Activated CD4-positive, alpha-beta T cell treated with anti-CD3 and anti-CD28 coated beads, Interleukin-2, amount 50 U/mL, for 1 hour (primary cell): ENCODE measurements at regions not wholly inside any gene's neighbourhood (a gene's known extent, or its start where the extent isn't known, plus 50 kb on each side); places are given as distances from the start of the nearest gene placed in this dataset.

Source experiments
- DNase-seq: peaks from one replicate; pipeline ENCODE4 v3.0.0-alpha.2; 2020

DNA sequence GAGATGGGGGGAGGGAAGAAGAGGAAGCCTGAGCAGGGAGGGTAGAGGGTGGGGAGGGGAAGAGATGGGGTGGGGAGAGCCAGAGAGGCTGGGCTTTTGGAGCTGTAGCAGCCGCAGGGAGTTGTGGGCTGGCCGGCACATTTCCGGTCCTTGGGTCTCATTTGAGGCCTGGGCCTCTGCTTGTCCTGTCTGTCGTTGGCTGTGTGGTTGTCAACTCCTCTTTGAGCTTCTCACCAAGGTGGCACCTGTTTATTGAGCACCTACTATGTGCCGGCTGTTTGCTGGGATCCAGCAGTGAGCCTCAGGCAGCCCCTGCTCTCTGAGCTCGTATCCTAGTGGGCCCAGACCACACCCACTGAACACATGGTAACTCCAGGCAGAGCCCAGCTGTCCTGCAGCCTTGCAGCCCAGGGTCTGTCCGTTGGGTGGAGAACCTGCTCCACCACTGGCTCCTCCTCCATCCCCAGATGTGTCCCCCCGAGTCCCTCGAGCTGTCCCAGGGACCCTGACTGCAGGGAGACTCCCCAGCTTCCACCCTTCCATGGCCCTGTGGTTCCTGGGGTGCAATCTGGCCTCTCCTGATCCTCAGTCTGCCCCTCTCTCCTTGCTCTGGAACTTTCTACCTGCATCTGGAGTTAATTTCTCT lies 164.9 kb downstream of the IRF8 start:
- DNase-seq, result no peak

GRCh38 chr16:86064431-86065250 lies 165.7 kb downstream of the IRF8 start:
- no peak for DNase-seq

DNA sequence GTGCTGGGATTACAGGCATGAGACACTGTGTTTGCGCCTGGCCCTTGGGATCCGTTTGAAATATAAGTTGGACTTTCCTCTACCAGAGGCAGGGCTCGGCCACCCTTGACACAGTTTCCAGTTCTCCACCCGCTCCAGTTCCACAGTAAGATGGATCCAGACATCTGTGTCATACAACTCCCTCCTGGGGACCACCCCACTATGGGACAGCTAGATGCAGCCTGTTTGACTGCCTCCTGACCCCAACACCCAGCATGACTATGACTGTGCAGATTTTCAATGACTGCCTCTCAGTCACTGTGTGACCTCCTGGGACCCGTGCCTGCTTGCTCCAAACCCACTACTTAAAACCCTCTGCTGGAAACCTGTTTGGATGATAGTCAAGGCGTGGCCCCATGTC lies 166.7 kb downstream of the IRF8 start:
- no peak for DNase-seq

DNA sequence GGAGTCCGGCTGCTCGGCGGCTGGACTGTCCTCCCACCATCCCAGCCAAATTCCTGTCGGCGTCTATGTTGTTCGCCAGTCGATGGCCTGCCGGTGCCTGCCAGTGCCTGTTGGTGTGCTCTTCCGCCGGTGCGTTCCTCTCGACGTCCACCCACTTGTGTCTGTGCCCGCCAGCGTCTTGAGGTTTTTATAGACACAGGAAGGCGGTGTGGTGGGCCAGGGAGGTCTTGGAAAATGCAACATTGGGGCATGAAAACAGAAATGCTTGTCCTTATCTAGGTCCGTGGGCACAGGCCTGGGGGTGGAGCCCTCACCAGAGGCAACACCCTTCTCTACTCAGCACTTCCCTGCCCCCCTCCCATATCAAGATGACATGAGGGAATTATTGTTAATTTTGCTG lies 167.8 kb downstream of the IRF8 start:
- no peak for DNase-seq

GRCh38 chr16:86067516-86067915 lies 168.6 kb downstream of the IRF8 start:
- no peak for DNase-seq

- no peak for DNase-seq
These were observed 169.0 kb downstream of the IRF8 start for GRCh38 chr16:86067936-86068335.

- DNase-seq, result no peak
These were observed 169.8 kb downstream of the IRF8 start for GRCh38 chr16:86068722-86069121.

GRCh38 chr16:86069736-86070298 lies 170.9 kb downstream of the IRF8 start:
- no peak for DNase-seq

DNA sequence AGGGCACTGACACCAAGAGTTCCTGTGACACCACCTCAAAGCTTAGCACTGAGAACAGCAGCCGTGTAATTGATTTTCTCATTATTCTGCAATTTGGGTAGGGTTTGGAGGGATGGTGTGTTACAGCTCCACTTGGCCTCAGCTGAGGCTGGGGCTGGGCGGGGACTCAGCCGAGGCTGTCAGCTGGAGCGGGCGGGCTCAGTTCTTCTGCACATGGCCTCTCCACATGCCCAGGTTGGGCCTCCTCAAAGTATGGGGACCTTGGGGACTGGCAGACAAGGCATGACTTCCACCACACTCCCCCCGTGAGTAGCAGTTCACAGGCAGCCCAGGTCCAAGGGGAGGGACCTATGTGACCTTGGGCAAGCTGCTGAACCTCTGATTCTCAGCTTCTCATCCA lies 171.5 kb downstream of the IRF8 start:
- no peak for DNase-seq

GRCh38 chr16:86070971-86071370 lies 172.0 kb downstream of the IRF8 start:
- no peak for DNase-seq

DNA sequence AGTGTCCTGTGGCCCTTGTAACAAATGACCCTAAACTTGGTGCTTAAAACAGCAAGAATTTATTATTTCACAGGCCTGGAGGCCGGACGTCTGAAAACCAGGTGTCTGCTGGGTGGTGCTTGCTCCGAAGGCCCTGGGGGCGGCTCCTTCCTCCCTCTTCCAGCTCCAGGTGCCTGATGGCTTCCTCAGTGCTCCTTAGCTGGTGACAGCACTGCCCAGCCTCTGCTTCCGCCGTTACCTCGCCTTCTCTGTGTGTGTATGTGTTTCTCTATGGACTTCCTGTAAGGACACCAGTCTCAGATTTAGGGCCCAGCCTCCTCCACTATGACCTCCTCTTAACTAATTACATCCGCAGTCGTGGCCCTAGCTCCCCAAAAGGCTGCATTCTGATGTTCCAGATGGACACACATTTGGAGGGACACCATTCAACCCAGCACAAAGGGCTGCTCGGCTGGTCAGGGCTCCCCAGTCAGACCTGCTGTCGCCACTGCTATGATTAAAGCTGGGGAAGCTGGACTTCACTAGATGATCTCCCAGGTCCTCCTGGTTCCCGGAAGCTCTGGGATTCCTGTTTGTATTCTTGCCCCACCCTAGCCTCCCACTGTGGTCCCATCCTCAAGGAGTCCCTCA lies 172.8 kb downstream of the IRF8 start:
- DNase-seq, result no peak

GRCh38 chr16:86072328-86073102 lies 173.6 kb downstream of the IRF8 start:
- peak; percentile 14 for DNase-seq

DNA sequence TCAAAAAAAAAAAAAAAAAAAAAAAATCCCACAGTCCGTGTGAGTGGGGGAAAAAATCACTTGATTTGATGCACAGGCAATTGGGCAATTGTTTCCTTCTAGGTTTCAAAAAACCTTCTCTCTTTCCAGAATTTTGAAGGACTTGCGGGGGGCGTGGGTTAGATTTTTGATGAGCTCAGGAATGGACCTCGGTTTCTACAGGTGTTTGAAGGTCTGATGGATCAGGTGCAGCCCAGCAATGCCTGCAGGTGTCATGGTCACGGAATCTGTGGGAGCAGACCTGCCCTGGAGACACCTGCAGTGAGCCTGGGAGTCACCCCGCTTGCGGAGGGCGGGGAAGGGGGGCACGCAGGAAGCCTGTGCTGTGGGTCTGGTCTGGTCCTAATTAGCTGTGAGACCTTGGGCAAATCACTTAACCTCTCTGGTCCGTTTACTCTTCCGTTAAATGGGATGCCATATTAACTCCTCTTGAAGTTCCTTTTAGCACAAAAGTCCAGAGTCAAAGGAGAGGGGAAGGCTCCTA lies 174.2 kb downstream of the IRF8 start:
- no peak for DNase-seq

DNA sequence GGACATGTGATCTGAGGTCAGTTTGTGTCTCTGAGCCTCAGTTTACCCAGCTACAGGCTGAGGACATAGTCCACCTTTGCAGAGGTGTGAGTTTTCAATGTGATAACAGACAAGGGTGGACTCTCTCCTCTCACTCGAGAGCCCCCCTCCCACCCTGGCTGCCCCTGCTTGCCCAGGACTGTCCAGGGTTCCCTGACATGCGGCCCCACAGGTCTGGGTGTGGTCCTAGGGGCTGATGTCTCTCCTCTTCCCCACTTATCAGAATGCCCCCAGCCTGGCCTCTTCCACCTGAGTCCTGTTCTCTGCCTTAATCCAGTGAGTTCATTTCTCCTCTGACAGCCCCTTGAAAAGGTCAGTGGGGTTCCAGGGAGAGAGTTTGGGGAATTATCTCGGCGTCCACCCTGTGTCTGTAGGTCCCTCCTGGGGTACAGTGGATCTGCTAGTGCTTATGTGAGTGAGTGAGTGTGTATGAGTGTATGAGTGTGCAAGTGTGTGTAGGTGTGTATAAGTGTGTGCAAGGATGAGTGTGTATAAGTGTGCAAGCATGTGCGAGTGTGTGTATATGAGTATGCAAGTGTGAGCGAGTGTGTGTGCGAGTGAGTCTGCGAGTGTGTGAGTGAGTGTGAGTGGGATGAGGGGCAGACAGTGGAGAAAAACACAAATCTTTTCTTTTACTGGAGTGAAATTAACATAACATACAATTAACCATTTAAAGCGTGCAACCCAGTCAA lies 175.0 kb downstream of the IRF8 start:
- DNase-seq, result no peak

GRCh38 chr16:86074651-86075487 lies 175.9 kb downstream of the IRF8 start:
- DNase-seq, result no peak

DNA sequence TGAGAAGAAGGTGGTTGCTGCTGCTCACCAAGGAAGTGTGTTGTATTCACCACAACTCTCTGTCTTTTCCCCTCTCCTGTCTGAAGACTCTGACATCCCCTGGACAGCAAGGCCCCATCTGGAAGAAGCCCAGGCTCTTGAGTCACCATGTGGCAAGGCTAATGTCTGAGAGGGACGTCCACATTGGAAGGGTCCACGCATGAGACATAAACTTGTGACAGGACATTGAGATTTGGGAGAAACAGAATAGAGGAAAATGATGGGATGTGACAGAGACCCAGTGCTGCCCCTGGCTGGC lies 176.5 kb downstream of the IRF8 start:
- DNase-seq, result no peak

- DNase-seq, result no peak
These were observed 177.0 kb downstream of the IRF8 start for GRCh38 chr16:86075839-86076440.

DNA sequence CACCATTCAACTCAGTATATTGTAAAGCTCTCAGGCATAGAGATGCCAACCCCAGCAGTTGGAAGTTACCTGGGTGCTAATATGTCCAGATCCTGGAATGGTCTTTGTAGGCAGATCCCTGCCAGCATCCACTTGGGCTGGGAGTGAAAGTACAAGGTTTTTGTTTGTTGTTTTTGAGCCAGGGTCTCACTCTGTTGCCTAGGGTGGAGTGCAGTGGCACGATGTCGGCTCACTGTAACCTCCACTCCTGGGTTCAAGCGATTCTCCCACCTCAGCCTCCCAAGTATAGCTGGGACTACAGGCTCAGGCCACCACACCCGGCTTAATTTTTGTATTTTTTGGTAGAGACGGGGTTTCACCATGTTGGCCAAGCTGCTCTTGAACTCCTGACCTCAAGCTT lies 177.6 kb downstream of the IRF8 start:
- no peak for DNase-seq

GRCh38 chr16:86077243-86077940 lies 178.4 kb downstream of the IRF8 start:
- no peak for DNase-seq

DNA sequence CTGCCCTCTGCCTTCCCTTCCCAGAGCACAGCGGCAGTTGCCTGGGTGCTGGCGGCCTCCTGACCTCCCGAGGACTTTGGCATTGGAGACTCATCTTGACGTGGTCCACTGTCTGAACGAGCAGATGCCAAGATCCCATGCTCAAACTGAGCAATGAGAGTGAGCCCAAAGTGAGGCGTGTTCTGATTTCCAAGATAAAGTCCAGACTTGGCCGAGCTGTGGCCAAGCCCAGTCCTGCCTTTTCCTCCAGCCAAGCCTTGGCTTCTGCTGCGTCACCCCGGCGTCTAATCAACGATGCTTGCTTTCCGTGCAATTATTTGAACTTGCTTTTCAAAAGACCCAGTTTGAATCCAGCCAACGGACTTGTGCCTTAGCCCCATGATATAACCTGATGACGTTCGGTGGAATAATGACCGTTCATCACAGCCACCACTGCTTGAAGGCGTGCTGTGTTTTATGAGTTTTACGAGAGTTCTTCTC lies 179.2 kb downstream of the IRF8 start:
- DNase-seq, result no peak
